HepG2 (cell line): ENCODE measurements at regions not wholly inside any gene's neighbourhood (a gene's known extent, or its start where the extent isn't known, plus 50 kb on each side); places are given as distances from the start of the nearest gene placed in this dataset.

Source experiments
- ATAC-seq: fragments of 200-7000 bp; cut with Tn5 transposase; 3 replicates; pipeline ENCODE4 v1.9.1; 2020; ENCODE audit warnings: mild to moderate bottlenecking, moderate library complexity
- BruUV-seq: library from RNA; stranded (reverse); fragments of 400-500 nt; replicated peaks from 2 replicates; lab custom pipeline; 2021; lab: Mats Ljungman, UMichigan
- CTCF ChIA-PET: fragments of 300-600 bp; formaldehyde crosslinking; extraction: SDS; loops from one replicate; lab custom pipeline; 2021; ENCODE audit warnings: low total read pairs, inconsistent platforms, low intra/inter-chr PET ratio; lab: Yijun Ruan, JAX
- POLR2A ChIA-PET: fragments of 350-600 bp; sonication (Branson Sonifier 250); formaldehyde crosslinking; loops from one replicate; lab custom pipeline; 2020; ENCODE audit warnings: antibody characterized with exemption, inconsistent platforms; lab: Yijun Ruan, JAX
- DNase-seq: peaks from one replicate; pipeline ENCODE4 v3.0.0-alpha.2; 2015; ENCODE audit warnings: low spot score
- FAIRE-seq: peaks from 3 replicates; lab custom pipeline; 2011; peaks lifted over from hg19 to GRCh38; lab: Jason Lieb, UNC
- H2AFZ ChIP-seq: one replicate; pipeline ENCODE4 v1.6.1; 2011; ENCODE audit warnings: low read length, inconsistent platforms
- H3K27ac ChIP-seq: fragments of 300-600 bp; 3 replicates; pipeline ENCODE4 v1.8.0; 2011; ENCODE audit warnings: mixed run types, mild to moderate bottlenecking, mixed read lengths, low read length, inconsistent platforms; ENCODE audit not compliant: insufficient read depth; ENCODE audit errors: extremely low read length
- H3K27me3 ChIP-seq, 2 experiments: fragments of 200-600 bp in 1 of 2; 2 replicates in 1 of 2; 3 replicates in 1 of 2; pipeline versions ENCODE4 v1.6.0 to v1.8.0; 2011; ENCODE audit warnings: low read length in 2 of 2, mild to moderate bottlenecking in 2 of 2, moderate library complexity in 2 of 2, inconsistent platforms in 1 of 2; ENCODE audit not compliant: insufficient read depth in 2 of 2, control insufficient read depth in 1 of 2
- H3K36me3 ChIP-seq, 2 experiments: fragments of 200-600 bp in 1 of 2; replicated peaks in 1 of 2; 2 replicates in 1 of 2; 3 replicates in 1 of 2; pipeline versions ENCODE4 v1.5.1 to v1.8.0; 2011; ENCODE audit warnings: low read length in 2 of 2, inconsistent platforms in 1 of 2; ENCODE audit not compliant: insufficient read depth in 2 of 2, control insufficient read depth in 1 of 2
- H3K4me1 ChIP-seq: 2 replicates; pipeline ENCODE4 v1.5.1; 2012; ENCODE audit warnings: low read length, inconsistent platforms; ENCODE audit not compliant: insufficient read depth
- H3K4me2 ChIP-seq: 2 replicates; pipeline ENCODE4 v1.6.0; 2011; ENCODE audit warnings: low read depth, low read length, inconsistent platforms
- H3K4me3 ChIP-seq, 3 experiments: fragments of 200-600 bp in 1 of 3; sonication (generic), shearing (Covaris generic) in 1 of 3; replicated peaks in 1 of 3; 2 replicates each; pipeline ENCODE4 v1.5.1; 2011 to 2016; ENCODE audit warnings: low read length in 3 of 3, inconsistent platforms in 2 of 3, low read depth in 2 of 3, mild to moderate bottlenecking in 2 of 3, control low read depth in 1 of 3, mixed read lengths in 1 of 3; ENCODE audit not compliant: insufficient read depth in 1 of 3
- H3K79me2 ChIP-seq: one replicate; pipeline ENCODE4 v1.6.1; 2011; ENCODE audit warnings: low read length, inconsistent platforms; ENCODE audit not compliant: insufficient read depth
- H3K9ac ChIP-seq: 2 replicates; pipeline ENCODE4 v1.6.0; 2011; ENCODE audit warnings: mild to moderate bottlenecking, low read depth, low read length, inconsistent platforms; ENCODE audit not compliant: insufficient read depth
- H3K9me3 ChIP-seq: 2 replicates; pipeline ENCODE4 v1.5.1; 2012; ENCODE audit warnings: mild to moderate bottlenecking, low read length
- H4K20me1 ChIP-seq: 2 replicates; pipeline ENCODE4 v1.6.0; 2011; ENCODE audit warnings: inconsistent platforms, mild to moderate bottlenecking, low read length, moderate library complexity; ENCODE audit not compliant: insufficient read depth
- ATF6 ChIP-seq: sonication (generic); formaldehyde crosslinking; conservative IDR thresholded peaks from 2 replicates; pipeline ENCODE4 v1.4.0; 2020; ENCODE audit warnings: missing genetic modification reagents
- HMGXB3 ChIP-seq: sonication (generic); formaldehyde crosslinking; IDR thresholded peaks from 2 replicates; pipeline ENCODE4 v1.4.0; 2020; ENCODE audit warnings: missing genetic modification reagents, borderline replicate concordance
- NR0B2 ChIP-seq: sonication (generic); formaldehyde crosslinking; IDR thresholded peaks from 2 replicates; pipeline ENCODE4 v1.4.0; 2020; ENCODE audit warnings: mild to moderate bottlenecking, missing genetic modification reagents
- PPARG ChIP-seq: conservative IDR thresholded peaks from 2 replicates; pipeline ENCODE4 v1.6.1; 2016; ENCODE audit warnings: missing biosample characterization, missing genetic modification reagents
- RBFOX2 ChIP-seq: fragments of 200-400 bp; formaldehyde crosslinking; IDR thresholded peaks from 2 replicates; pipeline ENCODE4 v1.6.1; 2017; ENCODE audit warnings: low read depth, mild to moderate bottlenecking, low read length
- SNAPC4 ChIP-seq: sonication (generic); formaldehyde crosslinking; IDR thresholded peaks from 2 replicates; pipeline ENCODE4 v1.4.0; 2020; ENCODE audit warnings: mild to moderate bottlenecking, missing genetic modification reagents
- TCF7 ChIP-seq: sonication (generic); IDR thresholded peaks from 2 replicates; pipeline ENCODE4 v1.6.1; 2016; ENCODE audit warnings: antibody characterized with exemption, low read depth
- TEF ChIP-seq: sonication (generic); formaldehyde crosslinking; IDR thresholded peaks from 2 replicates; pipeline ENCODE4 v1.5.0; 2020; ENCODE audit warnings: missing genetic modification reagents
- TFDP2 ChIP-seq: sonication (generic); formaldehyde crosslinking; IDR thresholded peaks from 2 replicates; pipeline ENCODE4 v1.4.0; 2020; ENCODE audit warnings: missing genetic modification reagents
- THAP11 ChIP-seq: IDR thresholded peaks from 2 replicates; pipeline ENCODE4 v1.6.1; 2016; ENCODE audit warnings: missing biosample characterization, missing genetic modification reagents
- WGBS: methylation state at CpG from one replicate; pipeline ENCODE4 v1.1.6; 2017; ENCODE audit warnings: low lambda C conversion rate; 5-methylcytosine and 5-hydroxymethylcytosine counted together
- in situ Hi-C: cut with HindIII; loops from 2 replicates; pipeline ENCODE4 v1.10.0; 2017; ENCODE audit warnings: low pct_unique_long_range_greater_than_20kb; ENCODE audit not compliant: extremely low pct_ligation_motif_present
- intact Hi-C: fragments of 100-400 bp; cut with micrococcal nuclease; formaldehyde crosslinking; loops from one replicate; pipeline ENCODE4 v1.10.0; 2022; ENCODE audit not compliant: unreplicated experiment

GRCh38 chr13:106302011-106302410, 233.5 kb downstream of the EFNB2 start:
- BruUV-seq, result no TSS peak
- peaks cover 13% of the 10 kb centered on the region for H3K9me3 ChIP-seq
- H3K79me2 ChIP-seq, result no peaks in the 10 kb centered on the region
- H3K27ac ChIP-seq, result no peak overlapping the region
- WGBS, result 3% methylated on average over 1 of the region's 1 CpG
- no peak overlapping the region for H3K9ac ChIP-seq
- no peaks in the 10 kb centered on the region for H3K36me3 ChIP-seq
- no peak overlapping the region for H2AFZ ChIP-seq
- TF ChIP-seq HMGXB3 (CRISPR knock-in tag) (no peak), TEF (CRISPR knock-in tag) (no peak), RBFOX2 (no peak), ATF6 (no peak), NR0B2 (CRISPR knock-in tag) (no peak), TFDP2 (CRISPR knock-in tag) (no peak), SNAPC4 (CRISPR knock-in tag) (no peak), TCF7 (no peak), PPARG (CRISPR knock-in tag) (no peak), THAP11 (CRISPR knock-in tag) (no peak)
- TF ChIP-seq, all 625 proteins: peak for 0
- H3K4me2 ChIP-seq, result no peak overlapping the region
- no peaks in the 10 kb centered on the region for H4K20me1 ChIP-seq
- in situ Hi-C loops, result no loop called here
- H3K4me3 ChIP-seq, result no peak overlapping the region
- H3K4me1 ChIP-seq, result no peaks in the 10 kb centered on the region
- DNase-seq (no peak), FAIRE-seq (no peak), ATAC-seq (no peak)
- intact Hi-C loops, result no loop called here
- CTCF ChIA-PET, result no interaction called here
- POLR2A ChIA-PET, result no interaction called here
- no peaks in the 10 kb centered on the region for H3K27me3 ChIP-seq
